NT2/D1 (cell line): ENCODE measurements at regions not wholly inside any gene's neighbourhood (a gene's known extent, or its start where the extent isn't known, plus 50 kb on each side); places are given as distances from the start of the nearest gene placed in this dataset.

Experiments used
- DNase-seq: peaks from one replicate; pipeline ENCODE4 v3.0.0-alpha.2; 2011; ENCODE audit warnings: low read depth, low spot score
- H3K27me3 ChIP-seq: 2 replicates; pipeline ENCODE4 v1.6.0; 2011; ENCODE audit warnings: mild to moderate bottlenecking; ENCODE audit not compliant: insufficient read length, insufficient read depth
- H3K36me3 ChIP-seq: 2 replicates; pipeline ENCODE4 v1.6.1; 2011; ENCODE audit warnings: mild to moderate bottlenecking, low read length, mixed read lengths; ENCODE audit not compliant: insufficient read depth, insufficient read length
- H3K4me1 ChIP-seq: 2 replicates; pipeline ENCODE4 v1.5.1; 2011; ENCODE audit not compliant: insufficient read depth, insufficient read length
- H3K4me3 ChIP-seq: 2 replicates; pipeline ENCODE4 v1.5.1; 2011; ENCODE audit warnings: low read depth; ENCODE audit not compliant: insufficient read length
- H3K9ac ChIP-seq: 2 replicates; pipeline ENCODE4 v1.6.0; 2011; ENCODE audit warnings: low read depth; ENCODE audit not compliant: insufficient read length
- H3K9me3 ChIP-seq: 2 replicates; pipeline ENCODE4 v1.5.1; 2011; ENCODE audit warnings: mild to moderate bottlenecking, low read length; ENCODE audit not compliant: insufficient read depth
- SUZ12 ChIP-seq: IDR thresholded peaks from 2 replicates; pipeline ENCODE4 v1.6.1; 2011; ENCODE audit not compliant: insufficient read length, insufficient read depth; ENCODE audit errors: extremely low read depth
- YY1 ChIP-seq: IDR thresholded peaks from 2 replicates; pipeline ENCODE4 v1.6.1; 2011; ENCODE audit not compliant: insufficient read length, insufficient read depth
- ZNF274 ChIP-seq: IDR thresholded peaks from 2 replicates; pipeline ENCODE4 v1.6.1; 2011; ENCODE audit warnings: mild to moderate bottlenecking, low read depth, low read length

GRCh38 chr1:239874831-239875230 lies 216.9 kb upstream of the FMN2 start:
- no peaks in the 10 kb centered on the region for H3K27me3 ChIP-seq
- H3K4me1 ChIP-seq = no peaks in the 10 kb centered on the region
- DNase-seq = no peak
- H3K4me3 ChIP-seq = no peak overlapping the region
- no peaks in the 10 kb centered on the region for H3K36me3 ChIP-seq
- H3K9me3 ChIP-seq = no peaks in the 10 kb centered on the region
- H3K9ac ChIP-seq = no peak overlapping the region
- no peak for TF ChIP-seq YY1
- no peak for TF ChIP-seq ZNF274
- TF ChIP-seq SUZ12 = no peak

DNA sequence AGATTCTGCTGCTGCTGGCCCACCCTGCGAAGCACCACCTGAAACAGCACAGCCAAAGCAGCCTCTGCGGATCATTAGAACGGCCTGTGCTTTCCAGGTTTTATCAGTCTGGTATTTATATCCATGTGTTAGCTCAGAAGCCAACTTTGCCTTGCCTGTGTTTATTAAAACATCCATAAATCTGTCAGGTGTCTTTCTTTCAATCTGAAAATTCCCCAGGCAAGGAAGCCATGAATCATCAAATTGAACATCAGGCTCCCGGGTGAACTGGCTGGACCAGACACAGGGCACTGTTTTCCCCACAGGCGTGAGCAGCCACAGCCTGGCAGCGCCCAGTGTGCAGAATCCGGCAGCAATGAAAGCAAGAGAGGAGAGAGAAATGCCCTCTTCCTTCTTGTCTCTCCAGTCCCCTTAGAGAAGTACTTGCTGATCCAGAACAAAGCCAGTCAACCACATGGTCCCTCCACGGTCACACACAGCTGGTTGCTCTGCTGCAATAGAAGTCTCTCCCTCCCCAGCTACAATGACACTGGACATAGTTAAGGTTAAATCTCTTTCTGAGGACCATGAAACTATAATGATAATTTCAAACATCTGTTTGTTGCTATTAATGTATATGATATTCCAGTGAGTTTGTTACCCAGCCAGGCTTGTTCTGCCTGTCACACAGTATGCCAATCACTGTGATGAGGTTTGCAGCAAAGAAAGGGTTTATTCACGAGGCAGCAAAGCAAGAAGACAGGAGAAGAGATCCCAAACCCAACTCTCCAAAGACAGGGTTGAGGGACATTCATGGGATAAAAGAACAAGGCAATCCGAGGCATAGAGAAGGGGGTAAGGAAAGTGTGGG lies 212.1 kb upstream of the FMN2 start:
- H3K4me1 ChIP-seq = no peaks in the 10 kb centered on the region
- TF ChIP-seq SUZ12 (no peak), ZNF274 (no peak), YY1 (no peak)
- DNase-seq = no peak
- H3K36me3 ChIP-seq = no peaks in the 10 kb centered on the region
- no peaks in the 10 kb centered on the region for H3K9me3 ChIP-seq
- no peaks in the 10 kb centered on the region for H3K27me3 ChIP-seq
- no peak overlapping the region for H3K4me3 ChIP-seq
- H3K9ac ChIP-seq = no peak overlapping the region

- no peak for DNase-seq
- Histone ChIP-seq H3K36me3 (no peaks in the 10 kb centered on the region), H3K27me3 (no peaks in the 10 kb centered on the region), H3K9ac (no peak overlapping the region), H3K4me3 (no peak overlapping the region), H3K9me3 (0 out of 2 replicates have a peak, but pooled peaks cover 2% of the 10 kb centered on the region), H3K4me1 (no peaks in the 10 kb centered on the region)
- TF ChIP-seq YY1 = no peak
- TF ChIP-seq ZNF274 = no peak
- TF ChIP-seq SUZ12 = no peak
Observed at GRCh38 chr1:239882967-239883366, 208.7 kb upstream of the FMN2 start.

DNA sequence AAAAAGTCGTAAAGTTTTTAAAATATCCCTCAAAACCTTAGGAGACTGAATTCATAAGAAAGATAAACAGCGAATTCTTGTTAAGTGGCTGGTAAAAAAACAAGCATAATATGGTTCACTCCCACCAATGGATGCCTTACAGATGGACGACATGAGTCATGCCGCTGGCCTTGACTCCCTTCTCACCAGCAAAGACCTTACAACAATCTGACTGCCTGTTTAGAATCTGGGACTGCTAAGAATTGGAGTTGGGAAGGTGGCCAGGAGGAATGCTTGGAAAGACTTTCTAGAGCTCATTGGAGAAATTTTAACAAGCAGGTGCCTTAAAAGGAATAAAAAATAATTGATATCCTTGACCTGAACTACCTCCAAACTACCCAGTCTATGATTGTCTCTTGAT lies 206.9 kb upstream of the FMN2 start:
- Histone ChIP-seq H3K4me3 (no peak overlapping the region), H3K27me3 (no peaks in the 10 kb centered on the region), H3K9me3 (peaks cover 7% of the 10 kb centered on the region; the same call in 1 of the 2 replicates), H3K4me1 (no peaks in the 10 kb centered on the region), H3K36me3 (no peaks in the 10 kb centered on the region), H3K9ac (no peak overlapping the region)
- no peak for TF ChIP-seq SUZ12
- no peak for TF ChIP-seq YY1
- TF ChIP-seq ZNF274 = no peak
- no peak for DNase-seq

DNA sequence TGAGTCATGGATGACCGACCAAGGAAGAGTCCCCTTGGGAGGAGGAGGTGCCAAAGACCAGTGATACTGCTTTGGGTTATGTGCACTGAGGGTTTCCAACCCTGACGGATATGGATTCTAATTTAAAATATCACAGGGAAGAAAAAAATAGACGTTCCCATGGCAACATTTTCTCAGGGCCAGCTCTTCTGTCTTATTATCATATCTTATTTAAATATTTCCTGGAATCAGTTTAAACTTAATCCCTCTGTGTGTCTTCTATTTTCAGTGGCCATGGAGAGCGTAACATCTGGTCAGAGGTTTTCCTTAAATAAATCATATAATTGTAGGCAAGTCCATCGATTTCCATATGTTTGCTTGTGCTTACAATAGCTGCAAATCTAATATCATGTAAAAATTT lies 205.4 kb upstream of the FMN2 start:
- H3K9me3 ChIP-seq = peaks cover 7% of the 10 kb centered on the region; the same call in 1 of the 2 replicates
- no peaks in the 10 kb centered on the region for H3K27me3 ChIP-seq
- no peak overlapping the region for H3K9ac ChIP-seq
- no peaks in the 10 kb centered on the region for H3K4me1 ChIP-seq
- no peak for DNase-seq
- no peaks in the 10 kb centered on the region for H3K36me3 ChIP-seq
- no peak for TF ChIP-seq SUZ12
- TF ChIP-seq YY1 = no peak
- no peak for TF ChIP-seq ZNF274
- no peak overlapping the region for H3K4me3 ChIP-seq

DNA sequence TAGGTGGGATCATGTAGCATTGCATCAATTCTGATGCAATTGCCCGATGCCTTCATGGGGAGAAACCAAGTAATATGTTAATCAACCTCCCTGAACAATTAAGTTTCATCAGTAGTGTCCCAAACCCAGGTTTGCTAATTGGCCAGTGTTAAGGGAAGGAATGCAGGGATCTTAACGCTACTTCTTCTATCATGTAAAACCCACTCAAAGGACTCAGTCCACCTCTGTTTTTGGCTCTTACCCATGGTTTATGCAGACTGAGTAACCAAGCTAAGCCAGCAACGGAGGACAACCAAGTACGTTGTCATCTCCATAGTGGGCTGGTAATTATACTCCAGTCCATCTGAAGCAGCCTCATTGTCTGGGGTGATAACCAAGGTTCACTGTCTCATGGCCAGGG lies 203.0 kb upstream of the FMN2 start:
- Histone ChIP-seq H3K4me1 (no peaks in the 10 kb centered on the region), H3K36me3 (no peaks in the 10 kb centered on the region), H3K4me3 (no peak overlapping the region), H3K9ac (no peak overlapping the region), H3K9me3 (peaks cover 7% of the 10 kb centered on the region; the same call in 1 of the 2 replicates), H3K27me3 (no peaks in the 10 kb centered on the region)
- TF ChIP-seq ZNF274 (no peak), SUZ12 (no peak), YY1 (no peak)
- peak; percentile 42 for DNase-seq

DNA sequence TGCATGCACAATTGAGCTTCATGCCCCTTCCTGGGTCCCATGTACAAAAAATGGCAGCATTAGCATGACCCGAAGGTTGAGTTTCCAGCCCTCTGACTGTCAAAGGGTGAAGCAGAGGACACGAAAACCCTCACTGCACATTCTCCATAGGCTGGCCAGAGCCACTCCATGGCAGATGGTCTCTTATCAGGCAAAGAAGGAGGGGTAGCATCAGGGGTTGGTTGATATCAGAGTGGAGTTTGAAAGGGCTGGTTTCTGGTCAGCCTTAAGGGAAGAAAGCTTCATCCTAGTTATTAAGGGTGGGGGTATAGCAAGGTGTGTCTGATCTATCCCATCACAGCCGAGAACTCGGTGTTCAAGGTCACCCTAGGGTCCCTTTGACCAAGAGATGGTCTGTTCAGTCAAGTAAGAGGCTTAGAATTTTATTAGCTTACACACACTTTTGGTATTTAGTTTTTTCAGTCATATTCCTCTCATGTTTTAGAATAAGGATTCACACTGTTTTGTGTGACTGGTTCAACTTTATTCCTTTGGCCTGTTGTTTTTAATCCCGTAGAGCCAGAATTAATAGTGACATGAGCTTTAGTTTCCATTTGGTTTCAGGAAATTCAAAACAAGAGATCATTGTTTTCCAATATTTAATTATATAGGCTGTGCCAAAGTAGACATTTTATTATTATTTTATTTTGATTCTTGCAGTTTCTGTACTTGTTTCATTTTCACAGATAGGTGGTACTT lies 199.9 kb upstream of the FMN2 start:
- no peaks in the 10 kb centered on the region for H3K36me3 ChIP-seq
- no peaks in the 10 kb centered on the region for H3K4me1 ChIP-seq
- H3K4me3 ChIP-seq = no peak overlapping the region
- no peak for TF ChIP-seq ZNF274
- TF ChIP-seq SUZ12 = no peak
- TF ChIP-seq YY1 = no peak
- no peak overlapping the region for H3K9ac ChIP-seq
- H3K9me3 ChIP-seq = peaks cover 11% of the 10 kb centered on the region; the same call in 1 of the 2 replicates
- no peaks in the 10 kb centered on the region for H3K27me3 ChIP-seq
- DNase-seq = no peak
